ENCODE measurements at regions not wholly inside any gene's neighbourhood (a gene's known extent, or its start where the extent isn't known, plus 50 kb on each side); places are given as distances from the start of the nearest gene placed in this dataset.

GRCh38 chr9:20082406-20082805, 293.6 kb upstream of the SLC24A2 start:
- H3K9me3 Mint-ChIP-seq: peaks cover 0 to 1% of the 10 kb centered on the region in 2 donors
- peaks cover 8% of the 10 kb centered on the region for H3K27me3 Mint-ChIP-seq
- no peaks in the 10 kb centered on the region for H3K4me1 Mint-ChIP-seq
- DNase-seq (no peak), ATAC-seq (no peak)
- no peak overlapping the region for H3K27ac Mint-ChIP-seq
- no peak overlapping the region for H3K4me3 Mint-ChIP-seq

DNA sequence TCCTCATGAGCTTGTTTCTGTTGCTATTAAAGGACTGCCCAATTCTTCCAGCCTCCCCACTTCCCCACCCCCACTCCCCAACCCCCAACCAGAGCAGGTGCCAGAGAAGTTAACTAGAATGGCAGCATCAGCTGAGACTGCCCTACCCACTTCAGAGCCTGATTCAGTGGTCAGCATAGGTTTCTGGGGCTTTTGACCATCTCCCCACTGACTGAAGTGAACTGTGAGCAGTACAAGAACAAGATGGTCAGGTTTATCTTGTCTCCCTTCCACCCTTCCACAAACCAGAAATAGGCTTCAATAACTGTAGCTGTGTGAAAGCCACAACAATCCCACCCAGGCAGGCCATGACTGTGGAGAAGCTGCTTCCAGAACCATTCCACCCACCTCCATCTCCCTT, 289.4 kb upstream of the SLC24A2 start:
- ATAC-seq: no peak
- no peak for DNase-seq
- Mint-ChIP-seq H3K9me3 (no peaks in the 10 kb centered on the region), H3K4me1 (no peaks in the 10 kb centered on the region), H3K27ac (no peak overlapping the region), H3K27me3 (no peaks in the 10 kb centered on the region), H3K4me3 (no peak overlapping the region)

DNA sequence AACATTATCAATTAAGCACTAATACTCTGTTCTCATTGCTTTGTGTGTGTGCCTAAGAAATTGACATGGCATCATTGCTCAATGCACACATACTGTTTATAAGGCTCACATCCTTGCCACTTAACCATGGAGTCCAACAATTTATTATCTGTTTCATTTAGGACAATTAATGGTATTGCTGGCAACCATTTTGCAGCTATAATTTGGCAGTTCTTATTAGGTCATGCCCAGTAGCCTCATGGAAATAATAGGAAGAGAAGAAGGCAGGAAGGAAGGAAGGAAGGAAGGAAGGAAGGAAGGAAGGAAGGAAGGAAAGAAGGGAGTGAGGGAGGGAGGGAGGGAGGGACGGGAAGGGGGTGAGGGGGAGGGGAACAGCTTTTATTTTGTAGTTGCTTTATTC, 285.5 kb upstream of the SLC24A2 start:
- Mint-ChIP-seq H3K4me3 (no peak overlapping the region), H3K27ac (peak overlapping the region in 1 of 2 donors; percentile 47), H3K4me1 (no peaks in the 10 kb centered on the region), H3K27me3 (no peaks in the 10 kb centered on the region), H3K9me3 (no peaks in the 10 kb centered on the region)
- DNase-seq (no peak), ATAC-seq (no peak)

- no peak overlapping the region for H3K27ac Mint-ChIP-seq
- ATAC-seq: no peak
- H3K4me3 Mint-ChIP-seq: no peak overlapping the region
- H3K27me3 Mint-ChIP-seq: no peaks in the 10 kb centered on the region
- H3K9me3 Mint-ChIP-seq: no peaks in the 10 kb centered on the region
- no peak for DNase-seq
- peaks cover 11% of the 10 kb centered on the region for H3K4me1 Mint-ChIP-seq
Observed at GRCh38 chr9:20070336-20070735, 281.5 kb upstream of the SLC24A2 start.

- H3K4me1 Mint-ChIP-seq: peaks cover 21% of the 10 kb centered on the region
- DNase-seq (no peak), ATAC-seq (no peak)
- H3K27ac Mint-ChIP-seq: no peak overlapping the region
- H3K9me3 Mint-ChIP-seq: no peaks in the 10 kb centered on the region
- no peaks in the 10 kb centered on the region for H3K27me3 Mint-ChIP-seq
- H3K4me3 Mint-ChIP-seq: no peak overlapping the region
Observed at GRCh38 chr9:20065796-20066700, 277.2 kb upstream of the SLC24A2 start.

DNA sequence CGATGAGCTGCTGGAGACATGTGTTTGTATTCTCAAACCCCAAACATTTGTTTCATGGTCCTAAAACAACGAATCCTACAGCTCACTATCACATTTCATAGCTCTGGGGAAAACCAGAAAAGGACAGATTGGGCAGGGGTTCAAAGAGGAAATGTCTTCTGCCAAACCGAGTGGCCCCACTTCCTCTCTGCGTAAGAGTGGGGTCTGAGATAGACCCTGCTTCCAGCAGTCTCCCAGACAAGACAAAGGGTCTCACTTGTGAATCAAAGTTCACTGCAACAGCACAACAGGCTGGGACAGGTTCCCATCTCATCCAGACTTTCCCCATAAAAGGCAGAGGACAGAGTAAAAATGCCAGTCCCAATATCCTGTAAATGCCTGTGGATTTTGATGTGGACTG, 276.2 kb upstream of the SLC24A2 start:
- DNase-seq: no peak
- no peak for ATAC-seq
- Mint-ChIP-seq H3K27ac (no peak overlapping the region), H3K4me3 (no peak overlapping the region), H3K27me3 (peaks cover under 1% of the 10 kb centered on the region), H3K9me3 (no peaks in the 10 kb centered on the region), H3K4me1 (peaks cover 21% of the 10 kb centered on the region)

DNA sequence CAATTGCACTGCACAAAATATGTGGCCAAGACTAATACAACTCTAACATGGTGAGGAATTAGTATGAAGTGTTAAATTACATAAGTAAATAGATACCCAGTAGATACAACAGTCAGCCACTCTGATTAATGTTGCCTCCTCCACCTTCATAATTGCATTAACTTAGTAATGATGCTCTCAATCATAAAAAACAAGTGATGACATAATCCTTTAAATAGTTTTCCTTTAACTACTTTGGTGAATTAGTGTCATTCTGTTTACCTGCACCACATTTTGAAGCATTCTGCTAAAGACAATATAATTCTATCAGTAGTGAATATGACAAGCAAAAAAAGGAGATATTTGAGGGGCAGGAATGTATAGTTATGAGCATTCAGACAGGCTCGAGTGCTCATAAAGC, 265.9 kb upstream of the SLC24A2 start:
- ATAC-seq (no peak), DNase-seq (no peak)
- H3K4me3 Mint-ChIP-seq: no peak overlapping the region
- no peaks in the 10 kb centered on the region for H3K9me3 Mint-ChIP-seq
- no peaks in the 10 kb centered on the region for H3K4me1 Mint-ChIP-seq
- peaks cover 10% of the 10 kb centered on the region for H3K27me3 Mint-ChIP-seq
- no peak overlapping the region for H3K27ac Mint-ChIP-seq

DNA sequence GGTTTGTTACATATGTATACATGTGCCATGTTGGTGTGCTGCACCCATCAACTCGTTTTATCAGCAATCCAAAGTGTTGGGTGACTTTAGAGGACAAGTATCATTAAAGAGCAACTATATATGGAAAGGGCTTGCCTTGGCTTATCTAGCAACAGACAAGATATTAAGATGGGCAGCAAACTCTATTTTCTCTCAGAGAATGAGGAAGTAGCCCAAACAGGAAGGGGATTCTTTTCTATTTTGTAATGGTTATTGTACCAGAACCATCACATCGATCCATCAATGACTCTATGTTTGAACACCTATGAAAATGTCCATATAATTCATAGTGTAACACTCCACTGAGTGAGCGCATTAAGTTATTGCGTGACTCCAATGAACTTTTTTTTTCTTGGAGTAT, 260.1 kb upstream of the SLC24A2 start:
- Mint-ChIP-seq H3K27me3 (no peaks in the 10 kb centered on the region), H3K9me3 (no peaks in the 10 kb centered on the region), H3K4me1 (peaks cover 25% of the 10 kb centered on the region), H3K4me3 (no peak overlapping the region), H3K27ac (no peak overlapping the region)
- no peak for DNase-seq
- no peak for ATAC-seq

DNA sequence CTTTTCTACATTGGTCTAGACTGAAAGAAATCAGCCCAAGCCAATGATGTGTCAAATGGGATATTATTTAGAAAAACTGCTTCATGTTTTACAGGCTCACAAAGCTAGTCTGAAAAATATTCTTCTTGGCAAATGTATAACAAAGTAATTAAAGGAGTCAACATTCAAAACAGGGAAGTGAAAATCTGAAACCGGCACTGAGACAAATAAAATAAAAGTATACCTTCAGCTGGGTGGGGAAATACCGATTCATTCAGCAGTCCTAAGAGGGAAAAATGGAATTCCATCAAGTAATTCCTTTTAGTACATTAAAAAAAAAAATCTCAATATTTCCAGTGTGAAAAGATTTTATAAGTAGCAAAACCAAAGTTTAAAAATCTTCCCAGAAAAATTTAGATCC, 259.6 kb upstream of the SLC24A2 start:
- no peak overlapping the region for H3K27ac Mint-ChIP-seq
- DNase-seq: no peak
- H3K9me3 Mint-ChIP-seq: no peaks in the 10 kb centered on the region
- no peaks in the 10 kb centered on the region for H3K27me3 Mint-ChIP-seq
- no peak overlapping the region for H3K4me3 Mint-ChIP-seq
- H3K4me1 Mint-ChIP-seq: peaks cover 29% of the 10 kb centered on the region
- no peak for ATAC-seq

GRCh38 chr9:20044686-20045085, 255.8 kb upstream of the SLC24A2 start:
- H3K27ac Mint-ChIP-seq: no peak overlapping the region
- H3K4me3 Mint-ChIP-seq: no peak overlapping the region
- DNase-seq: no peak
- peaks cover 46% of the 10 kb centered on the region for H3K4me1 Mint-ChIP-seq
- H3K9me3 Mint-ChIP-seq: no peaks in the 10 kb centered on the region
- H3K27me3 Mint-ChIP-seq: no peaks in the 10 kb centered on the region
- no peak for ATAC-seq

- H3K4me3 Mint-ChIP-seq: peak overlapping the region; percentile 68 to 78
- H3K27ac Mint-ChIP-seq: peak overlapping the region; percentile 81 to 87
- peaks cover 46% of the 10 kb centered on the region for H3K4me1 Mint-ChIP-seq
- DNase-seq (no peak), ATAC-seq (peak; percentile 24)
- H3K27me3 Mint-ChIP-seq: no peaks in the 10 kb centered on the region
- no peaks in the 10 kb centered on the region for H3K9me3 Mint-ChIP-seq
Observed at GRCh38 chr9:20043461-20043860, 254.6 kb upstream of the SLC24A2 start.

DNA sequence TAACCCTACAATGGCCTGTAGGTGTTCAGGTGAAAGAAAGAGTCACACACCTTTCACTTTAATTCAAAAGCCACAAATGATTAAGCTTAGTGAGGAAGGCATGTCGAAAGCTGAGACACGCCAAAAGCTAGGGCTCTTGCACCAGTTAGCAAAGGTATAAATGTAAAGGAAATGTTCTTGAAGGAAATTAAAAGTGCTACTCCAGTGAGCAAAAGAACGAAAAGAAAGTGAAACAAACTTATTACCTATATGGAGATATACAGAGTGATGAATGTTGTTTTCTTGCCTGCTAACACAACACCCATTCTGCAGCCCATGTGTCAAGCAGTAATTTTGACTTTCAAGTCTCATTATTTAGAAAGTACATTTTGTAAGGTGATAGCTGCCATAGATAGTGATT, 254.2 kb upstream of the SLC24A2 start:
- Mint-ChIP-seq H3K9me3 (no peaks in the 10 kb centered on the region), H3K27ac (peak overlapping the region; percentile 81 to 87), H3K4me1 (peaks cover 46% of the 10 kb centered on the region), H3K4me3 (peak overlapping the region; percentile 68 to 78), H3K27me3 (no peaks in the 10 kb centered on the region)
- peak; percentile 81 for ATAC-seq
- DNase-seq: no peak

DNA sequence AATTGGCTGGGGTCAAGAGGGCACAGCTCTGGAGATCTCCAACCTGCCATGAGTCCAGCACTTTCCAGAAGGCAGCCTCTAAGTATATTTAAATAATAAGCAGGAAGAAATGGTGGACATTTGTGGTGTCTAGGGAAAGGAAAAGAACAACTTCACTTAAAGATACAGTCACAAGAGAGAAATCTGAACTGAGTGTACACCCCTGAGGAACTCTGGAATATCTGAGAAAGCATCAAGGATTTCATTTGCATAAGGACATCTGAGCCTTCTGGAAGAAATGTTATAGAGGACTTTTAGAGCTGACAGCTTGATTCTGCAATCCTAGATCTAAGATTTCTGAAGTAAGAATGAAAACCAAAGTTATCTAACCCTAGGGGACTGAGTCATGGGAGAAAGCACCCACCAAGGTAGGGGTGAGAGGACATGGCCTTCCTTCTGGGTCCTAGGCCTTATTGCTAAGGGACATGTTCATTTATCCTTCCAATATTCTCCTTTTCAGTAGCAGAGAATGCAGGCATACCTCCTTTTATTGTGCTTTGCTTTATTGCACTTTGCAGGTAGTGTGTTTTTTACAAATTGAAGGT, 253.4 kb upstream of the SLC24A2 start:
- H3K4me3 Mint-ChIP-seq: peak overlapping the region in 1 of 2 donors; percentile 16
- H3K4me1 Mint-ChIP-seq: peaks cover 46% of the 10 kb centered on the region
- no peaks in the 10 kb centered on the region for H3K27me3 Mint-ChIP-seq
- ATAC-seq: peak; percentile 55
- no peaks in the 10 kb centered on the region for H3K9me3 Mint-ChIP-seq
- no peak for DNase-seq
- peak overlapping the region in 1 of 2 donors; percentile 87 for H3K27ac Mint-ChIP-seq

DNA sequence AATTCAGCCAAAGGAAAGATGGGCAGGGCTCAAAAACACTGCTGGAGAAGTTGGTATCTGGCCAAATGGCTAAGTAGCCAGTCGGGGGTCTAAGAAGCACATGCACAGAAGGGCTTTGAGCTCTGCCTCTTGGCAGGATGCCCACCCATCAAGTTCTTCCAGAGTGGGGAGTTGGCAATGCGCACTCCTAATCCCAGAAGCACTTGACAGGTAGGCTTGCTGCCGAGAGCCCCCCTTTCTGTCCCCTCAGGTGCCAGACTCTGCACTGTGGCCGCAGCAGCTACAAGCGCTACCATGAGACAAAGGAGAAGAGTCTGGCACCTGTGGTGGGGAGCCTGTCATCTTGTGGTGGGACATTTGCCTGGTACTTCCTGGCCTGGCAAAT, 252.9 kb upstream of the SLC24A2 start:
- ATAC-seq (peak; percentile 37), DNase-seq (no peak)
- peaks cover 43% of the 10 kb centered on the region for H3K4me1 Mint-ChIP-seq
- H3K27me3 Mint-ChIP-seq: no peaks in the 10 kb centered on the region
- peak overlapping the region in 1 of 2 donors; percentile 87 for H3K27ac Mint-ChIP-seq
- H3K9me3 Mint-ChIP-seq: no peaks in the 10 kb centered on the region
- no peak overlapping the region for H3K4me3 Mint-ChIP-seq

DNA sequence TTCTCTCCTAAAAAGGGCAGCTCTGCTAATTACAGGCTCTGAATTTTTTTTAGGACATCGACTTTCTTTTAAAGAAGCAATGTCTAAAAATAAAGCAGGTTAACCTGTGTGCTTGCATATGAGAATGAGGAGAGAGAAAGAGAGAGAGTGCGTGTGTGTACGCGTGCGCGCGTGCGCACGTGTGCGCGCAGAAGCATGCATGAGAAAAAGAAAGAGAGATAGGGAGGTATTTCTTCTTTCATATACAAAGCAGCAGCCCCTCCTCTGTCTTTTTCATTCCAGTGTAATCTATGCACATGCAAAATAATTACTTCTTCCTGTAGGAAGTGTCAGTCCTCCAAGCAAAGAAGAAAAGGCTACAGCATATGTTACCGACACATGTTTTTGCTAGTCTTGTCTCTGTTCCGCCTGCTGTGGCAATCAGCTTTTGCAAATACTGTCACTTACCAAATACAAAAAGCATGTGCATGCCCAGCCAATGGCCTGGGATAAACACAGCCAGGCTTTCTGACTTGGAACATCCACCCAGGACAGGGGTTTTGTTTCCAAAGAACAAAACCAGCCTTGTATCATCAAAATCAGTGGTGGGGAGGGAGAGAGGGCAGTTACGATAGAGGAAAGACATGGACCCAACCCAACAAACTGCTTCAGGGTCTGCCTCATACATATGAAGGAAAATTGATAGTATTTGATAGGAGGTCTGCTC, 252.3 kb upstream of the SLC24A2 start:
- H3K4me3 Mint-ChIP-seq: no peak overlapping the region
- no peaks in the 10 kb centered on the region for H3K9me3 Mint-ChIP-seq
- peak overlapping the region in 1 of 2 donors; percentile 66 for H3K27ac Mint-ChIP-seq
- H3K27me3 Mint-ChIP-seq: no peaks in the 10 kb centered on the region
- no peak for DNase-seq
- H3K4me1 Mint-ChIP-seq: peaks cover 38% of the 10 kb centered on the region
- ATAC-seq: no peak

GRCh38 chr9:20037699-20038098, 248.9 kb upstream of the SLC24A2 start:
- no peak for DNase-seq
- no peak overlapping the region for H3K27ac Mint-ChIP-seq
- H3K9me3 Mint-ChIP-seq: no peaks in the 10 kb centered on the region
- H3K4me3 Mint-ChIP-seq: no peak overlapping the region
- peaks cover 2% of the 10 kb centered on the region for H3K27me3 Mint-ChIP-seq
- no peak for ATAC-seq
- H3K4me1 Mint-ChIP-seq: peaks cover 17% of the 10 kb centered on the region
